ENCODE measurements at regions not wholly inside any gene's neighbourhood (a gene's known extent, or its start where the extent isn't known, plus 50 kb on each side); places are given as distances from the start of the nearest gene placed in this dataset.
A peak's percentile ranks its signal among the peaks of the same experiment; 100 is the strongest.

DNA sequence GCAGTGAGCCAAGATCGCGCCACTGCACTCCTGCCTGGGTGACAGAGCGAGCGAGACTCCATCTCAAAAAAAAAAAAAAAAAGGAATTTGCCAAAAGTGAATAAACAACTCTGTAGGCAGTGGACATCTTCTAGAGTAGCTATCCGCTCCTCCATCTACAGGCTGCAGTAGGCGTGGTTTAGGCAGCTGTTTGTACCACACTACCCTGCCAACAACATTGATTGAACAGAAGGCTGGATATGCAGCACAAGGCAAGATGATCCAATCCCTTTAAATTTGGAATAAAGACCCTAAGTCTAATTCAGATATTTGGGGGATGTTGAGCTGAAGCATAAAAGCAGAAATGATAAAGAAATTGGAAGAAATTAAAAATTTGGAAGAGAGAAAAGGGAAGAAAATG is 141.6 kb downstream of the TES start:
- CTCF ChIA-PET = interaction anchor here (1.1 to 1.3 kb wide), 2 partner anchors 81 to 93 kb away, joined by 3 to 4 read pairs; no protein-coding TSS in a partner anchor
- POLR2A ChIA-PET = no interaction called here
- no peak for DNase-seq (ENCODE audit: low read depth)
- TF ChIP-seq, protein P1, sequence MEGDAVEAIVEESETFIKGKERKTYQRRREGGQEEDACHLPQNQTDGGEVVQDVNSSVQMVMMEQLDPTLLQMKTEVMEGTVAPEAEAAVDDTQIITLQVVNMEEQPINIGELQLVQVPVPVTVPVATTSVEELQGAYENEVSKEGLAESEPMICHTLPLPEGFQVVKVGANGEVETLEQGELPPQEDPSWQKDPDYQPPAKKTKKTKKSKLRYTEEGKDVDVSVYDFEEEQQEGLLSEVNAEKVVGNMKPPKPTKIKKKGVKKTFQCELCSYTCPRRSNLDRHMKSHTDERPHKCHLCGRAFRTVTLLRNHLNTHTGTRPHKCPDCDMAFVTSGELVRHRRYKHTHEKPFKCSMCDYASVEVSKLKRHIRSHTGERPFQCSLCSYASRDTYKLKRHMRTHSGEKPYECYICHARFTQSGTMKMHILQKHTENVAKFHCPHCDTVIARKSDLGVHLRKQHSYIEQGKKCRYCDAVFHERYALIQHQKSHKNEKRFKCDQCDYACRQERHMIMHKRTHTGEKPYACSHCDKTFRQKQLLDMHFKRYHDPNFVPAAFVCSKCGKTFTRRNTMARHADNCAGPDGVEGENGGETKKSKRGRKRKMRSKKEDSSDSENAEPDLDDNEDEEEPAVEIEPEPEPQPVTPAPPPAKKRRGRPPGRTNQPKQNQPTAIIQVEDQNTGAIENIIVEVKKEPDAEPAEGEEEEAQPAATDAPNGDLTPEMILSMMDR (IDR thresholded peaks at IDR 0.05; ENCODE audit: insufficient read depth, low read depth, low read length) = no peak
- no peak overlapping the region for H3K4me3 ChIP-seq (ENCODE audit: low read depth, low read length)
- no peaks in the 10 kb centered on the region for H3K27me3 ChIP-seq (ENCODE audit: control insufficient read depth, insufficient read depth, low read length)
- no peaks in the 10 kb centered on the region for H3K36me3 ChIP-seq (ENCODE audit: control insufficient read depth, insufficient read depth, low read length)

DNA sequence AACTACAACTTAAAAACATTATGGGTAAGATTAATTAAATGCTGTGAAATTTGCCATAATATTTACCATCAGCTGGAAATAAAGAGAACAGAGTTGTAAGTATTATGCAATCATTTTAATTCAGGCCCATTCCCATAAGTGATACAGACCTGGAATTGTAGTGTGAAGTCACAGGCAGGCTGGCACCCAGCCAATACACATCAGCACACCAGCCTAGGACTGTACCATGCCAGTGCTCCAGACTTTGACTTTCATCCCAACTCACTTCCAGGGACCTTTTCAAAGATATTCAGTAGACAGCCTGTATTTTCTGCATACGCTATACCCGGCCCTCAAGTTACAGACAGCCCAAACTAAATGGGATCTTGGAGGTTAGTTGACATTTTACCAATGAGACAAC is 143.3 kb downstream of the TES start:
- CTCF ChIA-PET = no interaction called here

DNA sequence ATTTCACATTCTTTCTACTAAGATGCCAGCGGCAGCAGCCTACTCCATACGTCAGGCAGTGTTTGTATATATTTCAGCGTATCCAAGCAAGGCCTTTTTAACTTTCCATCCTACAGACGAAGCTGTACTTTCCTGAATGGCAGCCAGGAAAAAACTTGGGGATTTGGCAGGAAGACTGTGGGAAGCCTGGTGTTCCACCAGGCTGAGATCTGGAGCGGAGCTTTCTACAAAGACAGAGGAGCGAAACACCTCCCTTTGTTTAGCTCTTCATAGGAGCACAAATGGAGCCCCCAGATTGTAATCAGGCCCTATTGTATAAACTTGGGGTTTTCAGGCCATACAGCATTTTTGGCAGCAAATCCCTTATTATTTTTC is 143.8 kb downstream of the TES start:
- Histone ChIP-seq H3K4me3 (ENCODE audit: low read depth, low read length) (no peak overlapping the region), H3K36me3 (ENCODE audit: control insufficient read depth, insufficient read depth, low read length) (no peaks in the 10 kb centered on the region), H3K27me3 (ENCODE audit: control insufficient read depth, insufficient read depth, low read length) (no peaks in the 10 kb centered on the region)
- TF ChIP-seq, protein P1 (IDR thresholded peaks at IDR 0.05; ENCODE audit: insufficient read depth, low read depth, low read length) = no peak
- no peak for DNase-seq (ENCODE audit: low read depth)
- ChIA-PET CTCF (interaction anchor here (0.9 kb wide), 1 partner anchor 82 kb away, joined by 4 read pairs; no protein-coding TSS in a partner anchor), POLR2A (no interaction called here)

More for the DNA sequence above, 143.3 kb downstream of the TES start:
- TF ChIP-seq, protein P1 (IDR thresholded peaks at IDR 0.05; ENCODE audit: insufficient read depth, low read depth, low read length) = no peak
- POLR2A ChIA-PET = no interaction called here
- Histone ChIP-seq H3K4me3 (ENCODE audit: low read depth, low read length) (no peak overlapping the region), H3K27me3 (ENCODE audit: control insufficient read depth, insufficient read depth, low read length) (no peaks in the 10 kb centered on the region), H3K36me3 (ENCODE audit: control insufficient read depth, insufficient read depth, low read length) (no peaks in the 10 kb centered on the region)
- no peak for DNase-seq (ENCODE audit: low read depth)

DNA sequence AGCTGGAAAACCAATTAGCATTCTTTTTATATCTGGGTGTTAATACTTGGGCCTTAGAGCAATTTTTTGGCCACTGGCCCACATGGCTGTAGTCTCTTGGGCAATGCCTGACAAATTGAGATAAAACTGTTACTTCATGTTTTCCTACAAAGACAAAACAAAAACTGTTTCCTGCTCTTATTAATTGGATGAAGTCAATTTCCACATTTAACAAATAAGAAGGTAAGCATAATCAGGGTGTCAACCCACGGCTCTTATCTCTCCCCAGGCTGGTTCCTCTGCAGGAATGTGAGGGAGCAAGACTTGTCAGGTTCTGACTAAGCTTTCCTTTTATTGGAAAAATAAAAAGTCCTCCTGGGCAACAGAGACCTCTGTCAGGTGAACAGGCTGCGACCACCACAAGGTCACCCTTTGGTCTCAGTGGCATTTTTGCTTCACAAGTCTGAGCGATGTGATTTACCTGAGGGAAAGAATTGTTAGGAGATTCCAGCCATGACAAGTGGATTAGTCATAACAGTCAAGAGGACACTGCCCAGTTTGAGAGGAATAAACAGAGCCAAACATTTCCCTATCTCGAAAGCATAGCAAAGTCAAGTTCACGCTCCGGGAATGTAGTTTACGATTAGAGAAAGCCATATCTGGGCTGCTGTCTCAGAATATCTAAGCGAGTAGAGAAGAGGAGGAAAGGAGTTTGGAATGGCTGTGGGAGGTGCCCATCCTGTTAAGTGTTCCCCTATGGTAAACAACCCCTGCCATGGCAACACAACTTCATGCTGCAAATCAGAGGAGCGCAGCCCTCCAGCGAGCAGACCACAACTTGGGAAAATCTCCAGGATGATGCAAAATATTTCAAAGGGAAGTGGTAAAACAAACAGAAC is 144.4 kb downstream of the TES start:
- Histone ChIP-seq H3K27me3 (ENCODE audit: control insufficient read depth, insufficient read depth, low read length) (no peaks in the 10 kb centered on the region), H3K4me3 (ENCODE audit: low read depth, low read length) (peak overlapping the region; percentile 21; the same call in 1 of the 2 replicates), H3K36me3 (ENCODE audit: control insufficient read depth, insufficient read depth, low read length) (no peaks in the 10 kb centered on the region)
- DNase-seq (ENCODE audit: low read depth) = peak; percentile 97
- CTCF ChIA-PET = interaction anchor here (0.7 to 0.9 kb wide), 2 partner anchors 83 to 804 kb away, joined by 3 to 4 read pairs; no protein-coding TSS in a partner anchor
- POLR2A ChIA-PET = no interaction called here
- TF ChIP-seq, protein P1 (IDR thresholded peaks at IDR 0.05; ENCODE audit: insufficient read depth, low read depth, low read length) = no peak

DNA sequence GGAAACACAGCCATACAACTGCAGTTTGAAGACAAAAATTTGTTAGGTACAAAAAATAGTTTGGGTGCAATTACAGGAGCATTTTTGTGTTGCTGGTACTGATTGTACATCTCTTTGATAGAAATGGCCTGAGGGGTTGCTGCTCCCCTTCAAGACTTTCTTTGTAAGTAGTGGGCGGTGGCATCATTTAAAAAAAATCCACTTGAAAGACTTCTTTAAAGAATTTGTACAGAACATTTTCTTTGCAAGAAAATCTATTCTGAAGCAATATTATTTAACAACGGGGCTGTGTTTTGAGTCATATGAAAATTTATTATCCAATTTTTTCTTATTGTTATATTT is 144.1 kb upstream of the CAV2 start:
- TF ChIP-seq, protein P1 (IDR thresholded peaks at IDR 0.05; ENCODE audit: insufficient read depth, low read depth, low read length) = no peak
- ChIA-PET POLR2A (no interaction called here), CTCF (no interaction called here)
- Histone ChIP-seq H3K4me3 (ENCODE audit: low read depth, low read length) (peak overlapping the region; percentile 21; the same call in 1 of the 2 replicates), H3K27me3 (ENCODE audit: control insufficient read depth, insufficient read depth, low read length) (no peaks in the 10 kb centered on the region), H3K36me3 (ENCODE audit: control insufficient read depth, insufficient read depth, low read length) (no peaks in the 10 kb centered on the region)
- DNase-seq (ENCODE audit: low read depth) = no peak
